ENCODE measurements at regions not wholly inside any gene's neighbourhood (a gene's known extent, or its start where the extent isn't known, plus 50 kb on each side); places are given as distances from the start of the nearest gene placed in this dataset.

DNA sequence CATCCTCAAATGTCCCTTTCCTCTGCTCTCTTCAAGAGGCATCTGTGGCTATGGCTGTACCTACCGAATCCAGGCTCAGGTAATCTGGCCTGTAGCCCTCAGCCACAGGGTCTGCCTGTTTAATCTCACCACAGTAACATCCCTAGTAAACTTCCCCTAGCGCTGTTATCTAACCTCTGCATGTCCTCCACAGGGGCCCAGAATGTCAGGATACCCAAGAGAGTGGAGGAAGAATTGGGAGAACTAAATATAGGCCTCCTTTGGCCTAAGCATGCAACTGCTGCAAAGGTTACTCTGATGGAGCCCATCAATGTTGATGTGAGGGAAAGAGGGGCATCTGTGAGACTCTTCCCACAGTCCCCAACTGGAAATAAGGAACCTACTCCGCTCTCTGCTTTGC lies 63.2 kb upstream of the IFNG-AS1 start:
- Histone ChIP-seq H3K27me3 (ENCODE audit: control insufficient read depth, low read length) (no peaks in the 10 kb centered on the region), H3K4me2 (ENCODE audit: low read length) (no peak overlapping the region), H3K9me3 (ENCODE audit: control insufficient read depth, insufficient read depth, low read length) (no peaks in the 10 kb centered on the region), H3K27ac (ENCODE audit: low read depth, low read length) (no peak overlapping the region), H4K20me1 (ENCODE audit: control insufficient read depth, insufficient read depth, low read depth, low read length) (no peaks in the 10 kb centered on the region), H3K9me2 (replicated peaks; ENCODE audit: control insufficient read depth, low read length) (no peaks in the 10 kb centered on the region), H3F3A (ENCODE audit: control insufficient read depth, insufficient read depth) (no peaks in the 10 kb centered on the region), H3K79me2 (ENCODE audit: control insufficient read depth, low read length) (no peaks in the 10 kb centered on the region), H3K36me3 (ENCODE audit: control insufficient read depth, low read length) (no peaks in the 10 kb centered on the region), H3K4me3 (ENCODE audit: low read length) (no peak overlapping the region), H3K4me1 (ENCODE audit: control insufficient read depth, low read length) (peaks cover 14% of the 10 kb centered on the region)
- TF ChIP-seq CTCF (IDR thresholded peaks at IDR 0.05; ENCODE audit: low read depth, low read length, poor library complexity, severe bottlenecking) (no peak), EZH2phosphoT487 (IDR thresholded peaks at IDR 0.05; ENCODE audit: borderline replicate concordance, low read length) (no peak)

GRCh38 chr12:67927324-67927723 lies 61.9 kb upstream of the IFNG-AS1 start:
- Histone ChIP-seq H3K4me2 (ENCODE audit: low read length) (no peak overlapping the region), H3K36me3 (ENCODE audit: control insufficient read depth, low read length) (no peaks in the 10 kb centered on the region), H3K27me3 (ENCODE audit: control insufficient read depth, low read length) (no peaks in the 10 kb centered on the region), H3F3A (ENCODE audit: control insufficient read depth, insufficient read depth) (no peaks in the 10 kb centered on the region), H3K27ac (ENCODE audit: low read depth, low read length) (no peak overlapping the region), H3K9me2 (replicated peaks; ENCODE audit: control insufficient read depth, low read length) (no peaks in the 10 kb centered on the region), H3K79me2 (ENCODE audit: control insufficient read depth, low read length) (no peaks in the 10 kb centered on the region), H3K4me3 (ENCODE audit: low read length) (no peak overlapping the region), H4K20me1 (ENCODE audit: control insufficient read depth, insufficient read depth, low read depth, low read length) (no peaks in the 10 kb centered on the region), H3K9me3 (ENCODE audit: control insufficient read depth, insufficient read depth, low read length) (no peaks in the 10 kb centered on the region; the same call in 1 of the 2 replicates), H3K4me1 (ENCODE audit: control insufficient read depth, low read length) (peaks cover 9% of the 10 kb centered on the region)
- TF ChIP-seq CTCF (IDR thresholded peaks at IDR 0.05; ENCODE audit: low read depth, low read length, poor library complexity, severe bottlenecking): no peak
- TF ChIP-seq EZH2phosphoT487 (IDR thresholded peaks at IDR 0.05; ENCODE audit: borderline replicate concordance, low read length): no peak

DNA sequence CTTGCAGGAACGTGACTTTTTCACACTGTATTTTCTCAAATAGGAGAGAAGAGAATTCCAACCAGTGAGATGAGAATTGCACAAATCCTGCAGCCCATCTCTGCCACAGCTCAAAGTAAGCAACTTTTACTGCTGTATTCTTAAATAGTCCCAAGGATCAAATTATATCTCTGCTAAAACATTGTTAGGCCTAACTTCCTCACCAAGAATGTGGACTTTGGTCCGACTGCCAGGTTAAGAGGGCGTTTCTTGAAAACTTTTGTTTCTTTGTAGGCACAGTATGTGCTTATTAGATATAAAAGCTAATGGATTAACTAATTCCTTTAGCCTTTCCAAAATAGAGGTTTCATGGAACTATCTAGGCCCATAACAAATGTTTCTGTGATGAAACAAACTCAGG lies 61.4 kb upstream of the IFNG-AS1 start:
- H3K27me3 ChIP-seq (ENCODE audit: control insufficient read depth, low read length): no peaks in the 10 kb centered on the region
- TF ChIP-seq EZH2phosphoT487 (IDR thresholded peaks at IDR 0.05; ENCODE audit: borderline replicate concordance, low read length) (no peak), CTCF (IDR thresholded peaks at IDR 0.05; ENCODE audit: low read depth, low read length, poor library complexity, severe bottlenecking) (no peak)
- no peaks in the 10 kb centered on the region for H3F3A ChIP-seq (ENCODE audit: control insufficient read depth, insufficient read depth)
- peaks cover 9% of the 10 kb centered on the region for H3K4me1 ChIP-seq (ENCODE audit: control insufficient read depth, low read length)
- no peaks in the 10 kb centered on the region for H4K20me1 ChIP-seq (ENCODE audit: control insufficient read depth, insufficient read depth, low read depth, low read length)
- no peak overlapping the region for H3K4me2 ChIP-seq (ENCODE audit: low read length)
- no peak overlapping the region for H3K4me3 ChIP-seq (ENCODE audit: low read length)
- no peaks in the 10 kb centered on the region for H3K9me2 ChIP-seq (replicated peaks; ENCODE audit: control insufficient read depth, low read length)
- no peaks in the 10 kb centered on the region for H3K79me2 ChIP-seq (ENCODE audit: control insufficient read depth, low read length)
- H3K9me3 ChIP-seq (ENCODE audit: control insufficient read depth, insufficient read depth, low read length): no peaks in the 10 kb centered on the region; the same call in 1 of the 2 replicates
- H3K36me3 ChIP-seq (ENCODE audit: control insufficient read depth, low read length): no peaks in the 10 kb centered on the region
- H3K27ac ChIP-seq (ENCODE audit: low read depth, low read length): no peak overlapping the region
